HEK293 (cell line): ENCODE measurements at regions not wholly inside any gene's neighbourhood (a gene's known extent, or its start where the extent isn't known, plus 50 kb on each side); places are given as distances from the start of the nearest gene placed in this dataset.

Experiments used
- CTCF ChIA-PET: fragments of 350-600 bp; formaldehyde crosslinking; extraction: SDS; loops from one replicate; lab custom pipeline; 2021; ENCODE audit warnings: antibody characterized with exemption; lab: Yijun Ruan, JAX
- POLR2A ChIA-PET: fragments of 300-600 bp; formaldehyde crosslinking; extraction: SDS; loops from one replicate; lab custom pipeline; 2020; ENCODE audit warnings: antibody characterized with exemption, inconsistent platforms; lab: Yijun Ruan, JAX
- H3K27ac ChIP-seq: fragments of 200-500 bp; sonication (Bioruptor generic); 2 replicates; pipeline ENCODE4 v1.5.1; 2014; ENCODE audit warnings: low read depth, low read length, control low read depth, inconsistent platforms; ENCODE audit errors: extremely low read depth
- H3K36me3 ChIP-seq, 2 experiments: fragments of 200-500 bp in 1 of 2; sonication (Bioruptor generic) in 1 of 2; 1 replicate in 1 of 2; 2 replicates in 1 of 2; pipeline ENCODE4 v1.5.1; 2014 to 2017; ENCODE audit warnings: inconsistent platforms in 2 of 2, low read length in 2 of 2; ENCODE audit not compliant: control insufficient read depth in 2 of 2, insufficient read depth in 1 of 2
- H3K4me1 ChIP-seq: fragments of 200-500 bp; sonication (Bioruptor generic); 2 replicates; pipeline ENCODE4 v1.5.1; 2014; ENCODE audit warnings: mild to moderate bottlenecking, low read length, inconsistent platforms; ENCODE audit not compliant: control insufficient read depth, insufficient read depth
- H3K4me3 ChIP-seq: 2 replicates; pipeline ENCODE4 v1.5.1; 2011; ENCODE audit warnings: low read depth, mild to moderate bottlenecking, control low read depth, low read length, moderate library complexity
- H3K9me3 ChIP-seq: fragments of 200-500 bp; sonication (Bioruptor generic); 2 replicates; pipeline ENCODE4 v1.5.1; 2014; ENCODE audit warnings: low read depth, low read length, inconsistent platforms; ENCODE audit not compliant: control insufficient read depth, insufficient read depth
- CTCF ChIP-seq: fragments of 450-650 bp; formaldehyde crosslinking; IDR thresholded peaks from 2 replicates; pipeline ENCODE4 v1.5.1; 2016; ENCODE audit warnings: missing biosample characterization, missing genetic modification characterization
- KLF8 ChIP-seq: fragments of 450-650 bp; formaldehyde crosslinking; IDR thresholded peaks from 2 replicates; pipeline ENCODE4 v1.5.1; 2016; ENCODE audit warnings: missing biosample characterization, missing genetic modification characterization
- OVOL3 ChIP-seq: fragments of 450-650 bp; formaldehyde crosslinking; IDR thresholded peaks from 2 replicates; pipeline ENCODE4 v1.5.1; 2016; ENCODE audit warnings: missing biosample characterization, missing genetic modification characterization
- SALL2 ChIP-seq: fragments of 450-650 bp; formaldehyde crosslinking; IDR thresholded peaks from 2 replicates; pipeline ENCODE4 v1.5.0; 2017; ENCODE audit warnings: missing biosample characterization, mild to moderate bottlenecking, missing genetic modification characterization, borderline replicate concordance
- SCRT1 ChIP-seq: fragments of 450-650 bp; formaldehyde crosslinking; IDR thresholded peaks from 2 replicates; pipeline ENCODE4 v1.5.1; 2016; ENCODE audit warnings: missing biosample characterization, missing genetic modification characterization, borderline replicate concordance
- SETDB1 ChIP-seq: IDR thresholded peaks from one replicate; pipeline ENCODE4 v1.6.1; 2017; ENCODE audit warnings: mild to moderate bottlenecking, low read length, moderate library complexity, mixed read lengths; ENCODE audit not compliant: insufficient read length
- TRIM28 ChIP-seq: IDR thresholded peaks from 2 replicates; pipeline ENCODE4 v1.6.1; 2011; ENCODE audit warnings: low read length, control low read depth, borderline replicate concordance
- ZBTB20 ChIP-seq: fragments of 450-650 bp; formaldehyde crosslinking; IDR thresholded peaks from 2 replicates; pipeline ENCODE4 v1.5.1; 2016; ENCODE audit warnings: missing biosample characterization, missing genetic modification characterization
- ZBTB7A ChIP-seq: fragments of 450-650 bp; formaldehyde crosslinking; IDR thresholded peaks from 2 replicates; pipeline ENCODE4 v1.5.1; 2016; ENCODE audit warnings: low read depth, missing biosample characterization, missing genetic modification characterization
- ZNF112 ChIP-seq: fragments of 450-650 bp; formaldehyde crosslinking; IDR thresholded peaks from 2 replicates; pipeline ENCODE4 v1.5.0; 2017; ENCODE audit warnings: missing biosample characterization, missing genetic modification characterization
- ZNF155 ChIP-seq: fragments of 450-650 bp; formaldehyde crosslinking; IDR thresholded peaks from 2 replicates; pipeline ENCODE4 v1.5.1; 2016; ENCODE audit warnings: missing biosample characterization, missing genetic modification characterization
- ZNF19 ChIP-seq: fragments of 450-650 bp; formaldehyde crosslinking; IDR thresholded peaks from 2 replicates; pipeline ENCODE4; 2016; ENCODE audit warnings: missing biosample characterization, missing genetic modification characterization, low read depth
- ZNF2 ChIP-seq: fragments of 450-650 bp; formaldehyde crosslinking; IDR thresholded peaks from 2 replicates; pipeline ENCODE4 v1.5.1; 2016; ENCODE audit warnings: missing biosample characterization, missing genetic modification characterization
- ZNF416 ChIP-seq: fragments of 450-650 bp; formaldehyde crosslinking; IDR thresholded peaks from 2 replicates; pipeline ENCODE4 v1.5.1; 2016; ENCODE audit warnings: missing biosample characterization, missing genetic modification characterization
- ZNF510 ChIP-seq: fragments of 450-650 bp; formaldehyde crosslinking; IDR thresholded peaks from 2 replicates; pipeline ENCODE4 v1.5.1; 2018; ENCODE audit warnings: mild to moderate bottlenecking, missing genetic modification characterization, missing biosample characterization; ENCODE audit not compliant: insufficient replicate concordance
- ZNF585B ChIP-seq: fragments of 450-650 bp; formaldehyde crosslinking; IDR thresholded peaks from 2 replicates; pipeline ENCODE4 v1.5.1; 2016; ENCODE audit warnings: missing biosample characterization, missing genetic modification characterization
- ZNF707 ChIP-seq: fragments of 450-650 bp; formaldehyde crosslinking; IDR thresholded peaks from 2 replicates; pipeline ENCODE4 v1.5.1; 2016; ENCODE audit warnings: missing biosample characterization, missing genetic modification characterization
- ZNF830 ChIP-seq: fragments of 450-650 bp; IDR thresholded peaks from 2 replicates; pipeline ENCODE4 v1.5.0; 2018; ENCODE audit warnings: missing biosample characterization, missing genetic modification characterization, low read depth, mild to moderate bottlenecking, moderate library complexity
- TF ChIP-seq, protein P1 (sequence below): fragments of 450-650 bp; formaldehyde crosslinking; IDR thresholded peaks from 2 replicates; pipeline ENCODE4 v1.5.1; 2017; ENCODE audit warnings: missing biosample characterization, missing genetic modification characterization
- TF ChIP-seq, protein P2 (sequence below): fragments of 450-650 bp; formaldehyde crosslinking; IDR thresholded peaks from 2 replicates; pipeline ENCODE4 v1.5.1; 2016; ENCODE audit warnings: missing biosample characterization, missing genetic modification characterization, borderline replicate concordance

DNA sequence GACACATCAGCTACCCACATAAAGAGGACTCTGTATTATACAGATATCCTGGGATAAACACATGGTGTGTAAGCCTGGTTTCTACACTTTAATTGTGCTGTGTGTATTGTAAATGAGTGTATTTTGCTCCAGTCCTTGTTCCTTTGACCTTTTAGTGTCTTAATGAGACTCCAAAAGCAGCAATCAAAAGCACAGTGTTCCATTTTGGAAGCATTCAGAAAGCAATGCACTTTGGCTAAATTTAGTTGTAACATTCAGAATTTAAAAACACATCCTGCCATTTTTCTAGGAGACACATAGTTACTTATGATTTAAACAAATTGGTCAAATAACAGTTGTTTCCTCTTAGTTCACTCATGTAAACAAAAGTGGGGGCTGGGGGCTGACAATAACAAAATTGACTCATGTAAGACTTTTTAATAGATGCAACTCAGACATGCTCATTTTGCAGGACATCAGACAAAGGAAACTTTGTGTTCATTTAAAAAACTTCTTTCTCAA is 122.2 kb downstream of the GPR37 start:
- POLR2A ChIA-PET: no interaction called here
- Histone ChIP-seq H3K9me3 (no peaks in the 10 kb centered on the region), H3K36me3 (no peaks in the 10 kb centered on the region), H3K4me3 (no peak overlapping the region), H3K4me1 (no peaks in the 10 kb centered on the region), H3K27ac (no peak overlapping the region)
- CTCF ChIA-PET: no interaction called here
- TF ChIP-seq ZNF416 (no peak), ZNF2 (tag by site-specific recombination) (no peak)
- TF ChIP-seq, protein P1, sequence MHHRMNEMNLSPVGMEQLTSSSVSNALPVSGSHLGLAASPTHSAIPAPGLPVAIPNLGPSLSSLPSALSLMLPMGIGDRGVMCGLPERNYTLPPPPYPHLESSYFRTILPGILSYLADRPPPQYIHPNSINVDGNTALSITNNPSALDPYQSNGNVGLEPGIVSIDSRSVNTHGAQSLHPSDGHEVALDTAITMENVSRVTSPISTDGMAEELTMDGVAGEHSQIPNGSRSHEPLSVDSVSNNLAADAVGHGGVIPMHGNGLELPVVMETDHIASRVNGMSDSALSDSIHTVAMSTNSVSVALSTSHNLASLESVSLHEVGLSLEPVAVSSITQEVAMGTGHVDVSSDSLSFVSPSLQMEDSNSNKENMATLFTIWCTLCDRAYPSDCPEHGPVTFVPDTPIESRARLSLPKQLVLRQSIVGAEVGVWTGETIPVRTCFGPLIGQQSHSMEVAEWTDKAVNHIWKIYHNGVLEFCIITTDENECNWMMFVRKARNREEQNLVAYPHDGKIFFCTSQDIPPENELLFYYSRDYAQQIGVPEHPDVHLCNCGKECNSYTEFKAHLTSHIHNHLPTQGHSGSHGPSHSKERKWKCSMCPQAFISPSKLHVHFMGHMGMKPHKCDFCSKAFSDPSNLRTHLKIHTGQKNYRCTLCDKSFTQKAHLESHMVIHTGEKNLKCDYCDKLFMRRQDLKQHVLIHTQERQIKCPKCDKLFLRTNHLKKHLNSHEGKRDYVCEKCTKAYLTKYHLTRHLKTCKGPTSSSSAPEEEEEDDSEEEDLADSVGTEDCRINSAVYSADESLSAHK: no peak

GRCh38 chr7:124635416-124635815 is 130.2 kb downstream of the GPR37 start:
- CTCF ChIA-PET: no interaction called here
- POLR2A ChIA-PET: no interaction called here
- no peaks in the 10 kb centered on the region for H3K4me1 ChIP-seq

DNA sequence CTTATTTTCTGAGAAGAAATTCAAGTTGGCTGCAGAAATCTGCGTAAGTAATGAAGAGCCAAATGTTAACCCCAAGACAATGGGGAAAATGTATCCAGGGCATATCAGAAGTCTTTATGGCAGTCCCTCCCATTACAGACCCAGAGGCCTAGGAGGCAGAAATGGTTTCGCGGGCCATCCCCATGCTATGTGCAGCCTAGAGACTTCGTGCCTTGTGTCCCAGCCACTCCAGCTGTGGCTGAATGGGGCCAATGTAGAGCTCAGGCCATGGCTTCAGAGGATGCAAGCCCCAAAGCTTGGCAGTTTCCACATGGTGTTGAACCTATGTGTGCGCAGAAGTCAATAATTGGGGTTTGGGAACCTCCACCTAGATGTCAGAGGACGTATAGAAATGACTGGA is 131.9 kb downstream of the GPR37 start:
- Histone ChIP-seq H3K36me3 (no peaks in the 10 kb centered on the region), H3K4me1 (no peaks in the 10 kb centered on the region)
- POLR2A ChIA-PET: no interaction called here
- TF ChIP-seq ZNF19 (no peak), ZNF155 (no peak), OVOL3 (tag by site-specific recombination) (no peak), ZNF112 (tag by site-specific recombination) (no peak), ZNF585B (peak; percentile 60), TRIM28 (no peak)
- TF ChIP-seq, protein P2, sequence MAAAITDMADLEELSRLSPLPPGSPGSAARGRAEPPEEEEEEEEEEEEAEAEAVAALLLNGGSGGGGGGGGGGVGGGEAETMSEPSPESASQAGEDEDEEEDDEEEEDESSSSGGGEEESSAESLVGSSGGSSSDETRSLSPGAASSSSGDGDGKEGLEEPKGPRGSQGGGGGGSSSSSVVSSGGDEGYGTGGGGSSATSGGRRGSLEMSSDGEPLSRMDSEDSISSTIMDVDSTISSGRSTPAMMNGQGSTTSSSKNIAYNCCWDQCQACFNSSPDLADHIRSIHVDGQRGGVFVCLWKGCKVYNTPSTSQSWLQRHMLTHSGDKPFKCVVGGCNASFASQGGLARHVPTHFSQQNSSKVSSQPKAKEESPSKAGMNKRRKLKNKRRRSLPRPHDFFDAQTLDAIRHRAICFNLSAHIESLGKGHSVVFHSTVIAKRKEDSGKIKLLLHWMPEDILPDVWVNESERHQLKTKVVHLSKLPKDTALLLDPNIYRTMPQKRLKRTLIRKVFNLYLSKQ (tag by site-specific recombination): no peak
- TF ChIP-seq, all 188 proteins: peak for 1
- Histone ChIP-seq H3K9me3 (no peaks in the 10 kb centered on the region), H3K4me3 (no peak overlapping the region), H3K27ac (no peak overlapping the region)
- CTCF ChIA-PET: no interaction called here

More at GRCh38 chr7:124635416-124635815, 130.2 kb downstream of the GPR37 start:
- Histone ChIP-seq H3K27ac (no peak overlapping the region), H3K36me3 (no peaks in the 10 kb centered on the region), H3K9me3 (no peaks in the 10 kb centered on the region), H3K4me3 (no peak overlapping the region)
- TF ChIP-seq KLF8 (tag by site-specific recombination): no peak
- no peak for TF ChIP-seq ZNF830 (tag by site-specific recombination)
- no peak for TF ChIP-seq ZNF707
- no peak for TF ChIP-seq ZBTB20 (tag by site-specific recombination)
- TF ChIP-seq SETDB1: no peak
- no peak for TF ChIP-seq SCRT1
- TF ChIP-seq CTCF (tag by site-specific recombination): no peak
- TF ChIP-seq ZNF510 (tag by site-specific recombination): no peak
- TF ChIP-seq SALL2 (tag by site-specific recombination): no peak
- TF ChIP-seq ZBTB7A: no peak
- TF ChIP-seq, all 188 proteins: peak for 0
